ENCODE measurements at regions not wholly inside any gene's neighbourhood (a gene's known extent, or its start where the extent isn't known, plus 50 kb on each side); places are given as distances from the start of the nearest gene placed in this dataset.

DNA sequence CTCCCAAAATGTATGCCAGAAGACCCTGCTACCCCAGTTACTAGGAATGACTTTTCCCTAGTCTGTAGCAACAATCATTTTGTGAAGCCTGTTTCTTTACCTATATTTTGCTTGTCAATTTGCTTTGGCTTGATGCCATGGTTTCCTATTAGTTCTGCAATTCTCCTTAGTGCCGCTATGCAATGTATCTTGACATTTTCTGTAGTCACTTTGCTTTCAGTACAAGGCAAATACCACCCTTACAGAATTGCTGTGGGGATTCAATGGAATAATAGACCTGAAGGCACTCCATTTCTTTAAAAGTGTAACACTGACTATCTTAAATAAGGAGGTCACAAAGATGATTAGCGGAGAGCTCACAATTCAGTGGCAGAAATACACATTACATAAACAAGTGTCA is 291.1 kb downstream of the NR2F1-AS1 start (continued):
- TF ChIP-seq, protein P1, sequence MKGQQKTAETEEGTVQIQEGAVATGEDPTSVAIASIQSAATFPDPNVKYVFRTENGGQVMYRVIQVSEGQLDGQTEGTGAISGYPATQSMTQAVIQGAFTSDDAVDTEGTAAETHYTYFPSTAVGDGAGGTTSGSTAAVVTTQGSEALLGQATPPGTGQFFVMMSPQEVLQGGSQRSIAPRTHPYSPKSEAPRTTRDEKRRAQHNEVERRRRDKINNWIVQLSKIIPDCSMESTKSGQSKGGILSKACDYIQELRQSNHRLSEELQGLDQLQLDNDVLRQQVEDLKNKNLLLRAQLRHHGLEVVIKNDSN (IDR thresholded peaks at IDR 0.05; ENCODE audit: borderline replicate concordance, extremely low read length, insufficient read depth, low read depth, low read length): no peak
- no peak for TF ChIP-seq NR2C2 (IDR thresholded peaks at IDR 0.05; ENCODE audit: borderline replicate concordance, control insufficient read depth, insufficient read length, low read depth)

DNA sequence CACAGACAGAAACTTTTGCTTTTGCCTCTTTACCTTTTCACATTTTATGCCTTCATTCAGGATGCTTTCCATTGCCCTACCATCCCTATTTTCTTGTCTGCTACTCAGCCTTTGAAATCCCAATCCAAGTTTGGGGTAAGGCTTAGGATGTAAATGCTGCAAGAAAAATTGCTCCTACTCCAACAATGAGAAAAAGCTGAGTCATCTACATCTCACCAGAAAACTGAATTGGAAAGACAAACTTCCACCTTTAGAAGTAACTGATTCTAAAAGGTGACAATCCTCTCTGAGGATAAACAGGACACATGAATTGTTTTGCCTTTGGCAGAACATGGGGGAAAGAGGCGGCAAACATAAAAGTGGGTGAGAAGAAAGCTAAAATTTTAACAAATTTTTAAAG is 295.6 kb downstream of the NR2F1-AS1 start:
- CTCF ChIA-PET: no interaction called here
- no peak for ATAC-seq
- TF ChIP-seq STAT1 (conservative IDR thresholded peaks at IDR 0.05) (no peak), NR2C2 (IDR thresholded peaks at IDR 0.05; ENCODE audit: borderline replicate concordance, control insufficient read depth, insufficient read length, low read depth) (no peak), MEF2A (IDR thresholded peaks at IDR 0.05; ENCODE audit: insufficient read depth, low read depth, low read length) (no peak), RFX5 (IDR thresholded peaks at IDR 0.05; ENCODE audit: low read depth, low read length) (no peak), TCF7 (IDR thresholded peaks at IDR 0.05; ENCODE audit: borderline replicate concordance) (no peak)
- no peak overlapping the region for H2AFZ ChIP-seq (ENCODE audit: control insufficient read depth, low read depth, low read length)
- no peaks in the 10 kb centered on the region for H3K79me2 ChIP-seq (ENCODE audit: control insufficient read depth, insufficient read depth, low read length)
- H3K9ac ChIP-seq (ENCODE audit: control insufficient read depth, insufficient read depth, low read length): no peak overlapping the region
- no peaks in the 10 kb centered on the region; the same call in 2 of the 3 replicates for H3K9me3 ChIP-seq (replicated peaks; ENCODE audit: control insufficient read depth, insufficient read depth, low read length)
- no peak overlapping the region for H3K4me3 ChIP-seq
- intact Hi-C loops (cut with micrococcal nuclease; ENCODE audit: unreplicated experiment): no loop called here
- RAD21 ChIA-PET (ENCODE audit: unreplicated experiment): no interaction called here
- BruUV-seq (replicated peaks): no TSS peak
- no peak overlapping the region for H3K4me2 ChIP-seq (ENCODE audit: control insufficient read depth, insufficient read depth)
- no peak for FAIRE-seq
- H4K20me1 ChIP-seq (ENCODE audit: control insufficient read depth, insufficient read depth): no peaks in the 10 kb centered on the region
- H3K27ac ChIP-seq (ENCODE audit: control insufficient read depth, insufficient read depth): no peak overlapping the region
- POLR2A ChIA-PET: no interaction called here
- H3K4me1 ChIP-seq (ENCODE audit: control insufficient read depth, insufficient read depth, low read length): no peaks in the 10 kb centered on the region
- H3K36me3 ChIP-seq (ENCODE audit: control insufficient read depth in 2 of 2, insufficient read depth in 2 of 2, low read length in 1 of 2): no peaks in the 10 kb centered on the region
- in situ Hi-C loops (cut with MboI): no loop called here
- no peaks in the 10 kb centered on the region for H3K27me3 ChIP-seq (replicated peaks in 1 of 2; ENCODE audit: control insufficient read depth in 2 of 2, insufficient read depth in 2 of 2, low read length in 1 of 2)
- DNase-seq (ENCODE audit: low read depth, low spot score): no peak
- 75% methylated on average over 1 of the region's 1 CpG for WGBS (ENCODE audit: insufficient coverage, insufficient replicate concordance, low lambda C conversion rate, missing lambda C conversion rate)
- SMC1A ChIA-PET (ENCODE audit: uncharacterized antibody, unreplicated experiment): no interaction called here

All from GM12878 (cell line).